Type B pancreatic cell (in vitro differentiated cells): ENCODE measurements at regions not wholly inside any gene's neighbourhood (a gene's known extent, or its start where the extent isn't known, plus 50 kb on each side); places are given as distances from the start of the nearest gene placed in this dataset.
"Not testable (repeated sequence)": the region's sequence is repeated elsewhere in the genome, so short reads cannot be mapped to it uniquely, and the experiment has no call there.

Experiments
- DNase-seq: peaks from one replicate; pipeline ENCODE4 v3.0.0; 2021; ENCODE audit warnings: mixed read lengths; ENCODE audit not compliant: unreplicated experiment; ENCODE audit errors: extremely low spot score
- H3K27ac Mint-ChIP-seq: 2 replicates; pipeline ENCODE4 v1.8.0; 2021; ENCODE audit warnings: mild to moderate bottlenecking, mixed read lengths
- H3K27me3 Mint-ChIP-seq: 2 replicates; pipeline ENCODE4 v1.8.0; 2021; ENCODE audit warnings: mixed read lengths
- H3K36me3 Mint-ChIP-seq: 2 replicates; pipeline ENCODE4 v1.8.0; 2021; ENCODE audit warnings: mixed read lengths
- H3K4me1 Mint-ChIP-seq: one replicate; pipeline ENCODE4 v1.8.0; 2021; ENCODE audit warnings: mixed read lengths; ENCODE audit not compliant: unreplicated experiment
- H3K4me3 Mint-ChIP-seq: 2 replicates; pipeline ENCODE4 v1.8.0; 2021; ENCODE audit warnings: mild to moderate bottlenecking, mixed read lengths
- H3K9me3 Mint-ChIP-seq: 2 replicates; pipeline ENCODE4 v1.8.0; 2021; ENCODE audit warnings: mixed read lengths
- CTCF ChIP-seq: fragments of 200-600 bp; sonication (generic); conservative IDR thresholded peaks from 2 replicates; pipeline ENCODE4 v1.5.0; 2021; ENCODE audit warnings: antibody characterized with exemption, mild to moderate bottlenecking

GRCh38 chr4:52512291-52512690 is 146.8 kb downstream of the USP46 start:
- H3K27ac Mint-ChIP-seq: no peak overlapping the region
- H3K4me3 Mint-ChIP-seq: no peak overlapping the region
- no peak for TF ChIP-seq CTCF
- no peaks in the 10 kb centered on the region for H3K27me3 Mint-ChIP-seq
- H3K4me1 Mint-ChIP-seq: peaks cover 11% of the 10 kb centered on the region
- no peak for DNase-seq
- H3K9me3 Mint-ChIP-seq: no peaks in the 10 kb centered on the region
- H3K36me3 Mint-ChIP-seq: no peaks in the 10 kb centered on the region

GRCh38 chr4:52522093-52522492 is 137.0 kb downstream of the USP46 start:
- H3K4me1 Mint-ChIP-seq, H3K36me3 Mint-ChIP-seq, H3K27ac Mint-ChIP-seq: not testable (repeated sequence)

GRCh38 chr4:52529983-52530382 is 129.1 kb downstream of the USP46 start:
- DNase-seq: no peak

More at GRCh38 chr4:52522093-52522492, 137.0 kb downstream of the USP46 start:
- not testable (repeated sequence) for H3K4me3 Mint-ChIP-seq, H3K27me3 Mint-ChIP-seq, H3K9me3 Mint-ChIP-seq, DNase-seq

GRCh38 chr4:52535793-52536192 is 123.3 kb downstream of the USP46 start:
- Mint-ChIP-seq H3K4me3 (no peak overlapping the region), H3K27me3 (no peaks in the 10 kb centered on the region), H3K27ac (no peak overlapping the region), H3K4me1 (no peaks in the 10 kb centered on the region), H3K9me3 (no peaks in the 10 kb centered on the region), H3K36me3 (no peaks in the 10 kb centered on the region)
- TF ChIP-seq CTCF: no peak
- DNase-seq: no peak

More at GRCh38 chr4:52529983-52530382, 129.1 kb downstream of the USP46 start:
- H3K36me3 Mint-ChIP-seq: no peaks in the 10 kb centered on the region
- no peak overlapping the region for H3K4me3 Mint-ChIP-seq
- no peak overlapping the region for H3K27ac Mint-ChIP-seq
- no peaks in the 10 kb centered on the region for H3K27me3 Mint-ChIP-seq
- peak; percentile 59 for TF ChIP-seq CTCF
- H3K4me1 Mint-ChIP-seq: no peaks in the 10 kb centered on the region
- H3K9me3 Mint-ChIP-seq: no peaks in the 10 kb centered on the region
